Kidney tubule cell (primary cell): ENCODE measurements at regions not wholly inside any gene's neighbourhood (a gene's known extent, or its start where the extent isn't known, plus 50 kb on each side); places are given as distances from the start of the nearest gene placed in this dataset.
"Not testable (repeated sequence)": the region's sequence is repeated elsewhere in the genome, so short reads cannot be mapped to it uniquely, and the experiment has no call there.

Experiments
- DNase-seq: peaks from one replicate; pipeline ENCODE4 v3.0.0-alpha.2; 2018; ENCODE audit warnings: low spot score

DNA sequence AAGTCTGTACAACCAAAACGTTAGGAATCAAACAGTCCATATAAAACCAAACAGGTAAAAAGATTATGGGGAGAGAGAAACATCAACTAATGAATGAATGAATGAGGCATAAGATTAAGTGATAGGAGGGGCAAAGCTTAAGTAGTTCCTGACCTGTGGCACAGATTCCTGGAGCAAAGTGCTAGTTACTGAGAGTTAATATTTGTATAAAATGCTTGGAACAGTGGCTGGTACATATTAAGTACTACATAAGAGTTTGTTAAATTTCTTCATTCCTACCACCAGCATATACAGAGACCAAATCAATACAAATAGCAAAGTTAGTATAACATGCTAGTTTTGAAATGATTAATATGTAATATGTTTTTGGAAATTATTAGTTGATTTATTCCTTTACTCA, 363.7 kb downstream of the ADAM29 start:
- no peak for DNase-seq

DNA sequence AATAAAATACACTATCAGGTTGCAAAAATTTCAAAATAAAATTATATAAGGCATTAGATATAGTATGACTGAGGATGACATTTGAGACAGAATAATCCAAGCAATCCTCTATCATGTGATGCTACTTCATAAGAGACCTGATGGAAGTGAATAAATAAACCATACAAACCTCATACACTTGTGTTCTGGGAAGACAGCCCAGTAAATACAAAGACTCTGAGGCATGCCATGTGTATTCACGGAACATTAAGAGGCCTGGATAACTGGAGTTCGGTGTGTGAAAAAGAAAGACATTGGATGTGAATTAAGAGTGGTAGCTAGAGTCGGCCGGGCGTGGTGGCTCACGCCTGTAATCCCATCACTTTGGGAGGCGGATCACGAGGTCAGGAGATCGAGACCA, 364.2 kb downstream of the ADAM29 start:
- no peak for DNase-seq

DNA sequence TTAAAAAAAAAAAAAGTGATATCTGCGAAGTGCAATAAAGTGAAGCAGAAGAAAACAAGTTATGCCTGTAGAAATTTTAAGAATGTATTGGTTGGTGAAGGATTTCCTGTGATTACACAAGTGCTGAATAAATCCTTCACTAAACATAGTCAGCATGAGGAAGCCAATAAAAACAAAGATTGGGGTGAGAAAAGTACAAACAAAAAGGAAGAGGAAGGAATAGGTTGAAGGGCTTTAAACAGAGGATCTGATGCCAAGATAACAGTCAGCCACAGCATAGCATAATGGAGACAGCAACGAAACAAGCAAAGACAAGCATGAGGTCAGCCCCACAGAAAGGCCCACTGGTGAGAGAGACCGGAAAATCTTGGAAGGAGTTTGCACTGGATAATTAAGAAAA, 372.2 kb downstream of the ADAM29 start:
- DNase-seq: no peak

DNA sequence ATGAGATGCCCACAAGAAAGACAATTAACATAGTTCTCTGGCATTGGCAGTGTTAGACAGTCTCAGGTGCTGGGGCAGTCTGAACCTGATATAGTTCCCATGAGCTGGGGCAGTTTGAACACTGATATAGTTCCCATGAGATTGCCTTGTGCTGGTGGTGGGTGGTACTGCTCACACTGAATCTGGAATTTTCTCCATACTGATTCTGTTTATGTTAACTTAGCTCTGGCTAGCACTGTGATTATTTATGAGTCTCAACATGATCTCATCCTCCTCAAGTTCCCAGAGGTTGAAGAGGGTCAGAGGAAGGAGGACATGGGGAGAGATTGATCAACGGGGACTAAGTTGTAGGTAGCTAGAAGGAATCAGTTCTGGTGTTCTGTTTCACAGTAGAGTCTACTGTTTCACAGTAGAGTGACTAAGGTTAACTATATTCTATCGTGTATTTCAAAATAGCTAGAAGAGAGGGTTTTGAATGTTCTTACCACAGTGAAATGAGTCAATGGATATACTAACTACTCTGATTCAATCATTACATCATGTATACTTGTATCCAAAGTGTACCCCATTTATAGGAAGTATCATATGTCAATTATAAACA, 379.9 kb downstream of the ADAM29 start:
- DNase-seq: peak; percentile 19

DNA sequence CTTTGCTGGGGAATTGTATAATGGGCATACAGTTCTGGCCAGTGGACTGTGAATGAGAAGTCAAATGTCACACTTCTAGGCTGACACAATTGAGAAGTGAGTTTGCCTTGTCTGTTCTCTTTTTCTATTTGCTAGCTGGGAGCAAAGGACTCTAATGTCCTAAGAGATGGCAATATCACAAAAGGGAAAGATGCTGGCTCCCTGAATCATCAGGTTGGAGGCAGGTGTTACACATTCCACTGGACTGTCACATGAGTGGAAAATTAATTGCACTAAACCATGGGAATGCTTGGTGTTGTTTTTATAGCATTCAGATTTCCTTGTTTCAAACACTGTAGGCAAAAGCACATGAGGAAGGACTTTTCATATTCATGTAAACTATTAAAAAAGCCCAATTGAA, 388.3 kb downstream of the ADAM29 start:
- peak; percentile 85 for DNase-seq

DNA sequence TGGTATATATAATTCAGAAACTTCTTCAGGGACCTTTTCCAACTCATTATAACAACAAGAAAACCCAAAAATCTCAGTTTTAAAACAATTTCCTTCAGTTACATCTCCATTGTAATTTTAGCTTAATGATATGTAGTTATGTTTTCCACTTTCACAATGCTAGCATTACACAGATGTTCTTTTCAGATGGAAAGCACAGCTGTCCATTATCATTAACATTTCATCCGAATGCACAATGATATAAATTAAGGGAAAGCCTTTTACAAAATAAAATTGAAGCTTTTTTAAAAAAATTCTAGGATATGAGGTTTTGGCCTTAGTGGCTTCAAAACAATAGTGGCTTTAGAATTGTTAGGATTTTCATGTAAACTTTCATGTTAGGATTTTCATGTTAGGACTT, 389.2 kb downstream of the ADAM29 start:
- DNase-seq: no peak

DNA sequence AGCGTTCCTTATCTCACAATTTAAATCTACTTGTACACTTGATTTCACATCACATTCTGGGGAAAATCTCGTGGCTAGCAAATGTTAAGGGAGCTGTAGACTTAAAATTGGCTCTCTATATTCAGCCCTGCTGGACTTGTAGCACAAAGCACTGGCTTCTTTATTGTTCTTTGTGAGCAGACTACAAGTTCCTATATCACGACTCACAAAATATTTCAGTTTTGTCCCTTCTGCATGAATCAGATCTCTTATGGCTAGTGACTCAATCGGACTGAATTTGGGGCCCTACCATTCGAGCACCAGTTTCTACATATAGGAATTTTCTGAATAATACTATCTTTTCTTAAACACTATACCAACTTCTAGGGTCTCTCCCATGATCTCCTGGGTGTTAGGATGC, 390.1 kb downstream of the ADAM29 start:
- peak; percentile 88 for DNase-seq

DNA sequence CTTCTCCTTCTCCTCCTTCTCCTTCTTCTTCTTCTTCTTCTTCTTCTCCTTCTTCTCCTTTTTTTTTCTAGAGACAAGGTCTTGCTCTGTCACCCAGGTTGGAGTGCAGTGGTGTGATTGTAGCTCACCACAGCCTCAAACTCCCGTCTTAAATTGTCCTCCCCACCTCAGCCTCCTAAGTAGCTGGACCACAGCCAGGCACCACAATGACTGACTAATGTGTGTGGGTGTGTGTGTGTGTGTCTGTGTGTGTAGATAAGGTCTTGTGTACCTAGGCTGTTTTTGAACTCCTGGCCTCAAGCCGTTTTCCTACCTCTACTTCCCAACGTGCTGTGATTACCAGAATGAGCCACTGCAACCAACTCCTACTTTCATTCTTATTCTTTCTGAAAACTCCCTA, 390.9 kb downstream of the ADAM29 start:
- peak; percentile 58 for DNase-seq

DNA sequence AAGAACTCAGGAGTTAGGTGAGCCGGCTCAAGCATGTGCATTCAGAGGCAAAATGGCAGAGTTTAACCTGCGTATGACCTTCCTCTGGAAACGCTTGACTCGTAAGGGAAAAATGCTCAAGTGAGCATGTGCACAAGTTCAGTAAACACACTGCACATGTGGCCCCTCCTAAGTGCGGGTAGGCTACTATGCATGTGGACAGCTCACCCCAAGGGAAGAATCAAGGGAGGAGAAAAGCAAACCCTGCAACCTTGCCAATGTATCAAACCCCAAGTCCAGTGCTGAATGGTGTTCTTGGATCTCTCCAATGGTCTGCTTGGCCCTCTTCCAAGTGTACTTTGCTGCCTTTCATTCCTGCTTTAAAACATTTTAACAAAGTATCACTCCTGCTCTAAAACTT, 407.1 kb downstream of the ADAM29 start:
- peak; percentile 6 for DNase-seq

DNA sequence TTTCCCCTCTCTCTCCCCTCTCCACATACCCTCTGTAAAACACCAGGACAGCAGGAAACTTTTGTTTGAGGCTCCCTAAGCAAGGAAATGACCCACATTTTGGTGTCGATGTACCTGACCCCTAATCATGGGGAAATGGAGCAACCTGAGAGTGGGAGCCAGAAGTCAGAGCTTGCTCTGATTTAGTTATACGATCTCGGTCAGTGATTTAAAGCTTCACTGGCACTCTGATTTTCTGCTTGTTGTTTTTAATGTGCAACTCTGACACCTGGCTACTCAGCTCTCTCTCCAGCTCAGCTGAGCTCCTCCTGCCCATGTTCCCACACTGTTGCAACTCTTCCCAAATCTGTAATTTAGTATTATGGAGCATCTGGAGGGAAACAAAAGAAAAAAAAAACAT, 408.6 kb downstream of the ADAM29 start:
- no peak for DNase-seq

DNA sequence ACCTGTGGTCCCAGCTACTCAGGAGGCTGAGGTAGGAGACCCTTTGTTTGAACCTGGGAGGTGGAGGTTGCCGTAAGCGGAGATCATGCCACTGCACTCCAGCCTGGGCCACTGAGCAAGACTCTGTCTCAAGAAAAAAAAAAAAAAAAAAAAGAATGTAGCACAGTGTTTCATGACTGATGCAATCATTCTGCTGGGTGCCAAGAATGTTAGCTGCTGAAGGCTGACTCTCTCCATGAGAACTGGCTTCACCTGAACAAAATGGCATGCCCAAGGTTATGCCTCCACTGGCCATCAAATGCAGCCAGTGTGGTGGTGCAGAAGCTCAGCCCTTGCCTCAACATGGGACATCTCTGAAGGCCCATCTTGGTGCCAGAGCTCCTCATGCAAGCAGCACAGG, 412.1 kb downstream of the ADAM29 start:
- DNase-seq: no peak

DNA sequence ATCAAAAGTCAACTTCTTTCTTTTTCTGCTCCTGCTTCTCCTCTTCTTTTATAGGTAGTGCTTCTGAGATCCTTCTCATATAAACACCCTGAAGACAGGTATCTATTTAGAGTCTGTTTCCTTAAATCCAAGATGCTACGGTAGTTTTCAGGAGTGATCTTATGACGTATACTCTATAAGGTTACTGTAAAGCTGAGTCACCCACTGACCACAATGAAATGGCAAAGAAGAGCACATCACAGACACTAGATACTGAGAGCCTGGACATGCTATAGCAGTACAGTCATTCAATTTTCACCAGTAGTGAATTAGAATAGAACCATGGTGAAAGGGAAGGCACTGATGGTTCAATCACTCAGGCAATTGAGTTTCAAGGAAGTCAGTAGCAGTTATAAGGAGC, 412.5 kb downstream of the ADAM29 start:
- DNase-seq: no peak

DNA sequence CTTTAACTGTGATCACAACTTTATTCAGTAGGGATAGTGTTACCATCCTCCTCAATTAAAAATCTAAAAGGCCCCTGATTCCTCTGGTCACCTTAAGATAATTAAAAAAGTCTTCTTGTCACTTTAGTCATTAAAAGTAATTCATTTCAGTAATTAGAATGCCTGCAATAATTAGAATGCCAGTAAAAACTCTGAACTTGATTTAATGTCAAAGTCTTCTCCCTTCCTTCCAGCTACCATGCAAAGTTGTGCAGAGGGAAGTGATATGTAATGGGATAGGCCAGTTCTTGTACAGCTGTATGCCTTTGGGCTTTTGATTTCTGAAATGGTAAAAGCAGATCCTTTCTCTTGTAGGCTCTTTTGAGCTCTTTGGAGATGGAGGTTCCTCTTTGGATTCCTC, 417.2 kb downstream of the ADAM29 start:
- DNase-seq: no peak

DNA sequence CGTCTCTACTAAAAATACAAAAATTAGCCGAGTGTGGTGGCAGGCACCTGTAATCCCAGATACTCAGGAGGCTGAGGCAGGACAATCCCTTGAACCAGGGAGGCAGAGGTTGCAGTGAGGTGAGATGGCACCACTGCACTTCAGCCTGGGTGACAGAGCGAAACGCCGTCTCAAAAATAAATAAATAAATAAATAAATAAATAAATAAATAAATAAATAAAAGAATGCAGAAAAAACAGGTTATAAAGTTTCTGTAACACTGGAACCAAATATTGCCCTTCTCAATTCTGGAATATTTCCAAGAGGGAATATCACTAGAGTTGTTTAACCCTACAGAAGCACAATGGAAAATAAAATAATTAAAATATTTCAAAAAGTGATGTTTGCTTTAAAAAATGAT, 418.4 kb downstream of the ADAM29 start:
- not testable (repeated sequence) for DNase-seq

DNA sequence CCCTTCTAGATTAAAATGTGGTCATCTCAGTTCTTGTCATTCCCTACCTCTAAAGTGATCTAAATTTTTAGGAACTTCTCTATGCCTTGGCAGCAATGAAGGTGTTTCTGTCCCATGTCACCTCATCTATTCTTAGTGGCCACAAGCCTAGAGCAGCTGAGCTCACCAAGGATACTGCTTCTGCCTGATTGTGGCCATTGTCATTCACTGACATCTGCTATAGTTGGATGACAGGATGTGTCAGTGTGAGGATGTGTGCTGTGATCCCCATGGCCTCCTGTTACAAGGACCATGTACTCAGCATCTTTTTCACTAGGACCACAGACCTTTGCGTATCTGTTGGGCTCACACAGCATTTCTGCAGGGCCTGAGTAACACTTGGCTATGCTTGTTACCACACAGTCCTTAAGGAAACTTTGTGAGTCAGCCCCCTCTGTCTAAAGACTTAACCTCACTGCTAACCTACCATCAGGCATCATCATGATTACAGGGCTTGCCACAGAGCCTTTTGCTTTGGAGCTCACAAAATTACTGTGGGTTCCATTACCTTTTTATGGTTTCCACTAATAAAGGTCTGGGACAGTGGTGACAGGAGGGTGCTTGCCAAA, 421.0 kb downstream of the ADAM29 start:
- no peak for DNase-seq

DNA sequence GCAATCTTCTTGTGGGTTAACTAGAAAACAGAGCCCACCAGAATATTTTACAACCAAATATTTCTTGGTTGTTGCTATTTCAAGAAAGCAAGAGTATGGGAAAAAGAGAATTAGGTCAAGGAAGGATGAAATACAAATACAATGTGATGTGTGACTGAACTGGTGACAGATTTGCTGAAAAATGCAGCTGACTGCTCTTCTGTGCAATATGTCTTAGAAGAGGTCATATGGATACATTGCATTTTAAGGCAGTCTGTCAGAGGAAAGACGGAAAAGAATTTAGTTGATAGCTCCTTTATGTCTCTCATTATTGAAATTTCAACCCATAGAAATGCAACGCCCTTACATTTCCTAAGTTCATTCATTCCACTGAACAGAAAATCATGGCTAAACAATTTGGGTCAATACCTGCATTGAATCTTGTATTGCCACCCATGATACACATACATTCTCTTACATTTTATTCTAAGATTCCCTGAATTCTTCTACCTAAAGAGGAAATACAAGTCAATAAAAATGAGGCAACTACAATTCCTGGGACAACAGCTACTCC, 423.1 kb downstream of the ADAM29 start:
- DNase-seq: no peak

DNA sequence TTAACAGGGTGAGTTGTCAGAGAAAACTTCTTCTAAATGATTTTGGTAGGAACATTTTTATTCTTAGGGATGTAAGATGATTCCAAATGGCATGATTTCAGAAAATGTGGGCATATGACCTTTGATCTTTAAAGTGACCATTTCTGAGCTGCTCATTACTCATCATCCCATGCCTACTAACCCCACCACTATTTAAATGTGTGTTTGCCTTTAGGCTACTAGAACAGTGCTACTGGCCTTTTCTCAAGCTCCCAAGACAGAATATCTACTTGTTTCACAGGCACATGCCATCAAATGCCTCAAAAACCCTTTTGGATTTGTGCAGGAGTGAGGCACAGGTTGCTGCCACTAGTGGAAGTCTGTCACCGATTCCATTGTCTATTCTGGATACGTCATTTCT, 428.2 kb downstream of the ADAM29 start:
- peak; percentile 13 for DNase-seq

DNA sequence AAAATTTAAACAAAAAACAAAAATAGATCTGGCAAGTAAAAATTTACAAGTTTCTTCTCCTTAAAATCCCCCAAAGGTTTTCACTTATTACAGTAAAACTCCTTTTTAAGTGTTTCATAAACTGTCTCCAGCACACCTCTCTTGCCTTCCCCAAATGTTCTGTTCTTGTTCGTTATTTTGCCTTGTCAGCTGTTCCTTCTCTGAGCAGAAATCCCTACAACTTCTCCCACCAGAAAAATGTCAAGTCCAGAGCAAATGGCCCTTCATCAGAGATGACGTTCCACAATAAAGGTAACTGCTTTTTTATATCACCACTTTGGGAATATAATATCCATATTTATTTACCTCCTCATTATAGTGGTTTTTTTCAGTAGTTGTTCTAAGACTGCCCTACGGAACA, 432.1 kb downstream of the ADAM29 start:
- DNase-seq: no peak

DNA sequence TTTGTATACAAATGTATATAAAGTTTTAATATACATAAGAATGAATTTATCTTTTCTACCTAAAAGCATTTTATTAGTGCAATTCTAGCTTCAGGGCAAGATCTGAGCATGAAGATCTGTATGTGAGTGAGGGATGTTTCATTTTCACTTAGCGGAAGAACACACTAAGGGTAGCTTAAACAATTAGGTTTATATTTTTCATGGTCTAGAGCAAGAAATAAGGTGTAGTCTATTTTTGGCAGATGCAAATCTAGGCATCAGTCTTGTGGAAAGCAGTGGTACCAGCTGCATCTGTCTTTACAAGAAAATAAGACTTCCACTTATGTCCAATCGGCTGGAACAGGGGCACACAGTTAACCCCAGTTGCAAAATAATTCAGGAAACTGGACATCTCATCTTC, 433.3 kb downstream of the ADAM29 start:
- DNase-seq: no peak

DNA sequence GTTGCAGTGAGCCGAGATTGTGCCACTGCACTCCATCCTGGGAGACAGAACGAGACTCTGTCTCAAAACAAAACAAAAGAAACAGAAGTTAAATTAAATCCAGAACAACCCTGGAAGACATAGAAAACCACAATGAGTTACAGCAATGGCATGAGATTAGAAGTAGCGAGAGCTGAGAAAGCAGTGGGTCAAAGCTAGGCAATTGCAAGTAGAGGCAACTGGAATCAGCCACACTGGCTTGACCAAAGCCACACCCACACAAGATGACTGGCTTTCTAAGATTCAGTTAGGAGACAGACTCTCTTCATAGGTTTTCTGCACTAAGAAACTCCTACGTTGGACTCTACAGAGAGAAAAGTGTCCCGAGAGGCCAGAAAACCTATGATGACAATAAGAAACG, 443.0 kb downstream of the GPM6A start:
- peak; percentile 33 for DNase-seq

DNA sequence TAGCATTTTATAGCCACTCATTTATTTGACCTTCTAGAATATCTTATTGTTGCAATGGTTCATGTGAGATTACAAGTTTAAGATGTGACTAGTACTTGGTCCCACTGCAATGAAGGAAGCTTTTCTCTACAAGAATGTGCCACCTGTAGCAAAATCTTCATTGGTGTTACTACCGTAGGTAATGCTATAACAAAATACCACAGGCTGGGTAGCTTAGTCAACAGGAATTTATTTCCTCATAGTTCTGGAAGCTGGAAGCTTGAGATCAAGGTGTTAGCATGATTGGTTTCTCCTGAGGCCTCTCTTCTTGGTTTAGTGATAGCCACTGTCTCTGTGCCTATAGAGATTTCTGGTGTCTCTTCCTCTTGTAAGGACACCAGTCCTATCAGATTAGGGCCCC, 441.0 kb downstream of the GPM6A start:
- peak; percentile 85 for DNase-seq

DNA sequence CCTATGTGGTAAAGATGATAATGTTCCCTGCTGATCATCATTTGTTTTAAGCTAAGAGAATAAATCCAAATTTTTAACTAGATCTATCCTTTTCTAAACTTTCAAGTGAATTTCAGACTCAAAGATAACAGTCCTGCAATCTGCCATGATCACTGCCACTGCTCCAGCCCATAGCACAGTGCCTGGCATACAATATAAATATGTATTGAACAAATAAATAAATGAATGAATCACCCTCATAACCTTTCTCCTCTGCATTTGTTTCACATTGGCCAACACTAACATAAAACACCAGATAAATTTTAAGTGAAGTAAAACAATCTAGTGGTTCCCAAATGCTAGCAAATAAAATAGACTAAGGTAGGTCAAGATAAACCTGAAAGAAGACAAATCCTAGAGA, 439.0 kb downstream of the GPM6A start:
- DNase-seq: no peak

DNA sequence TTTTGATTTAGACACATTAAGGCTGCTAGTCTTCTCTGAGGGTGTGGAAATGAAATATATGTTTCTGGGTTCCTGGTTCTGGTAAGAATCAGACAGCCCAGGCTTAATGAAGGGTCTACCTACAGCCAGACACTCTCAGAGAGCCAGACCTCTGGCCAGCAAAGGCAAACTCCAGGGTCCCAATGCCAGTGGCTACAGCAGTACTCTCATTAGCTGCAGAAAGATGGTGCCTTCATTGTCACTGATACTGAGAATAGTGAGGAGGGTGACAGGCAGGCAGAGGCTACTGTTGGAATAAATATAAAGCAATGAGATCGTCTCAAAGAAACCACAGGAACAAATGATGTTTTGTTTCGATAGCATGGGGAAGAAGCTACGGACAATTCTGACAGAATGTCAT, 437.6 kb downstream of the GPM6A start:
- DNase-seq: no peak

DNA sequence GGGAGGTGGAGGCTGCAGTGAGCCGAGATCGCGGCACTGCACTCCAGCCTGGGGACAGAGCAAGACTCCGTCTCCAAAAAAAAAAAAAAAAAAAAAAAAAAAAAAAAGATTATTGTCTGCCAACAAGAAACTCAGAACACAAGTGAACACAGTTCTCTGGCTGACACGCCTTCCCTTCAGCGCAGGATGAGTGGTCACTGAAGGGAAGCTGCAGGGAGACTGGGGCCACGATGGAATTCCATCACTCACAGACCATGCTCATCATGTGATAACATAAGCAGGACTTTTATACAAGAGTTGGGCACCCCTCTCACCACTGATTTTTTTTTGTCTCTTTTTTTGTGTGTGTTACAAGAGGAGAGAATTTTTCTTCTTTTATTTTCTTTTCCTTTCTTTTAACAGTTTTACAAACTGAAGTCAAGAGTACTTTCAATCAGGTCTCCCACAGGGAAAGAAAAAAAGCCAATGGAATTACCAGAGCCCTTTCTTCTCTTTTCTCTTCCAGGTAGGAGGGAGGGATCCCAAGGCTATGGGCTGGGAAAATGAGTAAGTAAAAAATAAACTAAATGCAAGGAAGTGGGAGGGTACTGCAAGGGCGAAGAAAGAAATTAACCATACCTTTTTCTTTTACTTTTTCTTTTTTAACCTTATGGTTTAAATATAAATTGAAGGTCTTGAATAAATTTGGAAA, 435.6 kb downstream of the GPM6A start:
- DNase-seq: no peak
